MCF 10A (cell line): ENCODE measurements at regions not wholly inside any gene's neighbourhood (a gene's known extent, or its start where the extent isn't known, plus 50 kb on each side); places are given as distances from the start of the nearest gene placed in this dataset.

Experiments
- BruUV-seq: library from RNA; stranded (reverse); fragments of 400-500 nt; replicated peaks from 2 replicates; lab custom pipeline; 2021; lab: Mats Ljungman, UMichigan
- CTCF ChIA-PET: fragments of 300-600 bp; sonication (Branson Sonifier 250); formaldehyde crosslinking; extraction: SDS; loops from one replicate; lab custom pipeline; 2021; ENCODE audit warnings: antibody characterized with exemption, inconsistent platforms; lab: Yijun Ruan, JAX
- POLR2A ChIA-PET: fragments of 300-600, 350-650 bp; sonication (Branson Sonifier 250); formaldehyde crosslinking; extraction: SDS; loops from one replicate; lab custom pipeline; 2020; ENCODE audit warnings: antibody characterized with exemption, inconsistent platforms; lab: Yijun Ruan, JAX
- DNase-seq: peaks from one replicate; pipeline ENCODE4 v3.0.0-alpha.2; 2018; ENCODE audit not compliant: unreplicated experiment
- H3K27ac Mint-ChIP-seq: one replicate; pipeline ENCODE4 v1.8.0; 2022; ENCODE audit warnings: mild to moderate bottlenecking, low read depth, mixed read lengths; ENCODE audit not compliant: unreplicated experiment
- H3K27me3 Mint-ChIP-seq: one replicate; pipeline ENCODE4 v1.8.0; 2022; ENCODE audit warnings: mixed read lengths; ENCODE audit not compliant: insufficient read depth, unreplicated experiment
- H3K36me3 Mint-ChIP-seq: one replicate; pipeline ENCODE4 v1.8.0; 2022; ENCODE audit warnings: mild to moderate bottlenecking, moderate library complexity, mixed read lengths; ENCODE audit not compliant: insufficient read depth, unreplicated experiment
- H3K4me1 Mint-ChIP-seq: one replicate; pipeline ENCODE4 v1.8.0; 2022; ENCODE audit warnings: mixed read lengths; ENCODE audit not compliant: insufficient read depth, unreplicated experiment
- H3K4me3 Mint-ChIP-seq: one replicate; pipeline ENCODE4 v1.8.0; 2022; ENCODE audit warnings: mild to moderate bottlenecking, moderate library complexity, mixed read lengths; ENCODE audit not compliant: unreplicated experiment
- H3K9me3 Mint-ChIP-seq: one replicate; pipeline ENCODE4 v1.8.0; 2022; ENCODE audit warnings: mixed read lengths; ENCODE audit not compliant: unreplicated experiment
- intact Hi-C: fragments of 100-400 bp; cut with micrococcal nuclease; formaldehyde crosslinking; loops from 2 replicates; pipeline ENCODE4 v1.14.1; 2022
- TF ChIP-seq, protein P1 (sequence below): fragments of 200-600 bp; IDR thresholded peaks from one replicate; pipeline ENCODE4 v1.8.0; 2022; ENCODE audit warnings: antibody characterized with exemption, mild to moderate bottlenecking; ENCODE audit not compliant: unreplicated experiment

DNA sequence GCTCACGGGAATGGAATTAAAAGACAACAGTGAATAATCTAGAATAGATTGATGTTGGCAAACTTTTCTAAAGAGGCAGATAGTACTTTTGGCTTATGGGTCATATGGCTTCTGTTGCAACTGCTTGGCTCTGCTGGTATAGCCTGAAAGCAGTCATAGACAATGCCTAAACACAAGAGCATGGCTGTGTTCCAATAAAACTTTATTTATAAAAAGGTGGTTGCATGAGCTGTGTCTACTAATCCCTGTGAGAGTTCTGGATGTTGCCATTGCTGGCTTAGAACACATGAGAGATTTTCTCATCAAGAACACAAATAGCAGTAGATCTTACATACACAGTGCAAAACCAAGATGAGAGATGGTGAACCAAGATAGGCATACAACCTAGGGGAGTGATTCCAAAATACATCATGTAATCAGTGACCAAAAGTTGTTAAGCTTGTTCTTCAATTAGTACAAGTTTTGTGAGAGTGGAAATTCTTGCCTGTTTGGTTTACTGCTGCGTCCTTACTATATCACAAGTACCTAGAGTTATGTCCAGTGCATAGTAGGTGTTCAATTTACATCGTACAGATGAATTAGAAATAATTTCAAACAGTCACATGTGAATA is 380.0 kb downstream of the METTL4 start:
- H3K27me3 Mint-ChIP-seq = no peaks in the 10 kb centered on the region
- intact Hi-C loops = no loop called here
- DNase-seq = no peak
- H3K4me1 Mint-ChIP-seq = no peaks in the 10 kb centered on the region
- TF ChIP-seq, protein P1, sequence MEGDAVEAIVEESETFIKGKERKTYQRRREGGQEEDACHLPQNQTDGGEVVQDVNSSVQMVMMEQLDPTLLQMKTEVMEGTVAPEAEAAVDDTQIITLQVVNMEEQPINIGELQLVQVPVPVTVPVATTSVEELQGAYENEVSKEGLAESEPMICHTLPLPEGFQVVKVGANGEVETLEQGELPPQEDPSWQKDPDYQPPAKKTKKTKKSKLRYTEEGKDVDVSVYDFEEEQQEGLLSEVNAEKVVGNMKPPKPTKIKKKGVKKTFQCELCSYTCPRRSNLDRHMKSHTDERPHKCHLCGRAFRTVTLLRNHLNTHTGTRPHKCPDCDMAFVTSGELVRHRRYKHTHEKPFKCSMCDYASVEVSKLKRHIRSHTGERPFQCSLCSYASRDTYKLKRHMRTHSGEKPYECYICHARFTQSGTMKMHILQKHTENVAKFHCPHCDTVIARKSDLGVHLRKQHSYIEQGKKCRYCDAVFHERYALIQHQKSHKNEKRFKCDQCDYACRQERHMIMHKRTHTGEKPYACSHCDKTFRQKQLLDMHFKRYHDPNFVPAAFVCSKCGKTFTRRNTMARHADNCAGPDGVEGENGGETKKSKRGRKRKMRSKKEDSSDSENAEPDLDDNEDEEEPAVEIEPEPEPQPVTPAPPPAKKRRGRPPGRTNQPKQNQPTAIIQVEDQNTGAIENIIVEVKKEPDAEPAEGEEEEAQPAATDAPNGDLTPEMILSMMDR = no peak
- ChIA-PET POLR2A (interaction anchor here (0.8 kb wide), 1 partner anchor 11 kb away, joined by 3 read pairs; no protein-coding TSS in a partner anchor), CTCF (no interaction called here)
- peaks cover 8% of the 10 kb centered on the region for H3K9me3 Mint-ChIP-seq
- H3K36me3 Mint-ChIP-seq = no peaks in the 10 kb centered on the region
- H3K4me3 Mint-ChIP-seq = no peak overlapping the region
- no TSS peak for BruUV-seq
- no peak overlapping the region for H3K27ac Mint-ChIP-seq

GRCh38 chr18:2192562-2192961 is 378.7 kb downstream of the METTL4 start:
- H3K36me3 Mint-ChIP-seq = no peaks in the 10 kb centered on the region
- ChIA-PET CTCF (no interaction called here), POLR2A (interaction anchor here (0.6 kb wide), 1 partner anchor 8 kb away, joined by 3 read pairs; no protein-coding TSS in a partner anchor)
- no peak for DNase-seq
- no peaks in the 10 kb centered on the region for H3K27me3 Mint-ChIP-seq
- BruUV-seq = no TSS peak
- intact Hi-C loops = no loop called here
- TF ChIP-seq, protein P1 = no peak
- no peak overlapping the region for H3K4me3 Mint-ChIP-seq
- no peak overlapping the region for H3K27ac Mint-ChIP-seq
- H3K9me3 Mint-ChIP-seq = peaks cover 10% of the 10 kb centered on the region
- H3K4me1 Mint-ChIP-seq = no peaks in the 10 kb centered on the region

- no peaks in the 10 kb centered on the region for H3K27me3 Mint-ChIP-seq
- H3K9me3 Mint-ChIP-seq = peaks cover 24% of the 10 kb centered on the region
- DNase-seq = no peak
- intact Hi-C loops = no loop called here
- POLR2A ChIA-PET = no interaction called here
- peaks cover 8% of the 10 kb centered on the region for H3K4me1 Mint-ChIP-seq
- TF ChIP-seq, protein P1 = no peak
- no peak overlapping the region for H3K27ac Mint-ChIP-seq
- no TSS peak for BruUV-seq
- CTCF ChIA-PET = interaction anchor here (0.6 to 0.9 kb wide), 3 partner anchors 40 to 1689 kb away, joined by 3 read pairs; no protein-coding TSS in a partner anchor
- H3K36me3 Mint-ChIP-seq = no peaks in the 10 kb centered on the region
- H3K4me3 Mint-ChIP-seq = no peak overlapping the region
Observed at GRCh38 chr18:2197946-2198345, 373.4 kb downstream of the METTL4 start.

DNA sequence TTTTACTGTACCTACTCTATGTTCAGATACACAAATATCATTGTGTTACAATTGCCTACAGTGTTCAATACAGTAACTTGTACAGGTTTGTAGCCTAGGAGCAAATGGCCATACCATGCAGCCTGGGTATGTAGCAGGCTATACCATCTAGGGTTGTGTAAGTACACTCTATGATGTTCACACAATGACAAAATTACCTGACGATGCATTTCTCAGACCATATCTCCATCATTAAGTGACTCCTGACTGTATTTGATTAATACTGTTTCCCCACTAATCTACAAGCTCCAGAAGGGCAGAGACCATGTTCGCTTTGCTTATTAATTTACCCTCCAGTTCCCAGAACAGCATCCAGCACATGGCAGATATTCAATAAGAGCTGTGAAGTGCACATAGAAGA is 372.2 kb downstream of the METTL4 start:
- TF ChIP-seq, protein P1 = no peak
- no peak overlapping the region for H3K27ac Mint-ChIP-seq
- ChIA-PET CTCF (interaction anchor here (1.2 kb wide), 1 partner anchor 95 kb away, joined by 3 read pairs; no protein-coding TSS in a partner anchor), POLR2A (no interaction called here)
- H3K4me3 Mint-ChIP-seq = no peak overlapping the region
- no TSS peak for BruUV-seq
- no peaks in the 10 kb centered on the region for H3K36me3 Mint-ChIP-seq
- intact Hi-C loops = no loop called here
- H3K9me3 Mint-ChIP-seq = peaks cover 16% of the 10 kb centered on the region
- H3K27me3 Mint-ChIP-seq = no peaks in the 10 kb centered on the region
- no peak for DNase-seq
- peaks cover 8% of the 10 kb centered on the region for H3K4me1 Mint-ChIP-seq
